K562 (cell line): ENCODE measurements at regions not wholly inside any gene's neighbourhood (a gene's known extent, or its start where the extent isn't known, plus 50 kb on each side); places are given as distances from the start of the nearest gene placed in this dataset.

ENCODE experiments used
- ARID4B ChIP-seq: sonication (generic); formaldehyde crosslinking; IDR thresholded peaks from 2 replicates; pipeline ENCODE4 v1.8.0; 2022; ENCODE audit warnings: mild to moderate bottlenecking, missing genetic modification reagents
- SP2 ChIP-seq: IDR thresholded peaks from 2 replicates; pipeline ENCODE4 v1.6.1; 2011; ENCODE audit warnings: mild to moderate bottlenecking, low read depth, low read length, moderate library complexity; ENCODE audit not compliant: poor library complexity, severe bottlenecking; ENCODE audit errors: extremely low read depth
- ZNF407 ChIP-seq: fragments of 450-650 bp; IDR thresholded peaks from 2 replicates; pipeline ENCODE4 v1.6.1; 2016; ENCODE audit warnings: low read depth

GRCh38 chr10:106500925-106501525 lies 663.5 kb downstream of the SORCS1 start (continued):
- TF ChIP-seq ZNF407, result no peak
- no peak for TF ChIP-seq ARID4B (CRISPR knock-in tag)
- no peak for TF ChIP-seq SP2
